Breast epithelium (tissue), 4 donors: ENCODE measurements at regions not wholly inside any gene's neighbourhood (a gene's known extent, or its start where the extent isn't known, plus 50 kb on each side); places are given as distances from the start of the nearest gene placed in this dataset.

ENCODE experiments used
- DNase-seq, 2 donors: peaks; one replicate each; pipeline ENCODE4 v3.0.0-alpha.2; 2019; ENCODE audit warnings: low spot score in 2 of 2
- H3K27ac ChIP-seq, 2 donors: fragments of 200-600 bp; sonication (generic) in 1 of 2; one replicate each; pipeline ENCODE4 v1.5.1; 2016 to 2019; ENCODE audit warnings: mild to moderate bottlenecking in 1 of 2
- H3K27me3 ChIP-seq, 2 donors: fragments of 200-600 bp; sonication (generic) in 1 of 2; one replicate each; pipeline versions ENCODE4 v1.5.1 to v1.6.0; 2017 to 2019; ENCODE audit warnings: control low read depth in 1 of 2, mild to moderate bottlenecking in 1 of 2
- H3K36me3 ChIP-seq: fragments of 200-600 bp; one replicate; pipeline ENCODE4 v1.5.1; 2019
- H3K4me1 ChIP-seq, 2 donors: fragments of 200-600 bp; sonication (generic); one replicate each; pipeline ENCODE4 v1.5.1; 2016 to 2019; ENCODE audit warnings: control low read depth in 1 of 2
- H3K4me3 ChIP-seq, 3 donors: fragments of 200-600 bp; sonication (generic); 1 replicate in 2 of 3; 2 replicates in 1 of 3; pipeline ENCODE4 v1.5.1; 2016 to 2019; ENCODE audit warnings: mild to moderate bottlenecking in 3 of 3, moderate library complexity in 2 of 3
- H3K9me3 ChIP-seq, 2 donors: fragments of 200-600 bp; sonication (generic) in 1 of 2; one replicate each; pipeline ENCODE4 v1.5.1; 2016 to 2019; ENCODE audit warnings: control low read depth in 1 of 2
- CTCF ChIP-seq, 3 donors: fragments of 450-650 bp; IDR thresholded peaks; one replicate each; pipeline ENCODE4 v1.5.1; 2016 to 2017; ENCODE audit warnings: antibody characterized with exemption in 3 of 3, mild to moderate bottlenecking in 3 of 3, moderate library complexity in 3 of 3
- POLR2A ChIP-seq: fragments of 450-650 bp; IDR thresholded peaks from one replicate; pipeline ENCODE4 v1.6.1; 2016; ENCODE audit warnings: antibody characterized with exemption, mild to moderate bottlenecking, moderate library complexity
- POLR2AphosphoS5 ChIP-seq, 3 donors: sonication (generic); formaldehyde crosslinking; IDR thresholded peaks; one replicate each; pipeline ENCODE4 v1.6.1; 2017; ENCODE audit warnings: antibody characterized with exemption in 3 of 3
- intact Hi-C: fragments of 100-400 bp; cut with DNase I; formaldehyde crosslinking; loops from one replicate; pipeline ENCODE4 v1.15.1; 2023; ENCODE audit warnings: low total_unique reads

GRCh38 chr20:24064092-24064491 is 75.5 kb upstream of the GGTLC1 start:
- Histone ChIP-seq H3K9me3 (no peaks in the 10 kb centered on the region), H3K27ac (no peak overlapping the region), H3K36me3 (no peaks in the 10 kb centered on the region), H3K4me1 (no peaks in the 10 kb centered on the region), H3K27me3 (no peaks in the 10 kb centered on the region), H3K4me3 (no peak overlapping the region)
- intact Hi-C loops: loop anchor here (5.0 kb wide), 1 partner anchor 653 kb away; no protein-coding TSS in a partner anchor
- no peak for TF ChIP-seq POLR2A
- TF ChIP-seq POLR2AphosphoS5 (IDR thresholded peaks at IDR 0.05): no peak
- TF ChIP-seq CTCF (IDR thresholded peaks at IDR 0.05): no peak
- no peak for DNase-seq

DNA sequence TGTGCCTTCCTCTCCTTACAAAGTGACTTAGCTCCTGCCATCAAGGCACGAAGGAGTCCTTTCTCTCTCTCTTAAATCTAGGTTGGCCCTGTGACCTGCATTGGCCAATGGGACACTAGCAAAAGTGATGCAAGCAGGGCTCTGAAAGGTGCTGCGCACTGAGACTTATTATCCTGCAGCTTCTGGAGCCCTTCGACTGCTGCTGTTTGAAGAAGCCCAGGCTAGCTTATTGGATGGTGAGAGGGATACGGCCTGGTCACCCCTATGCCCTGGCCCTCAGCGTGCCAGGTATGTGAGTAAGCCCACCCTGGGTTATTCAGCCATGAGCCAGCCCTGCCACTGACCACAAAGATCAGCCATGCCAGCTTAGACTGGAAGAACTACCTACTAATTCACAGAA is 74.5 kb upstream of the GGTLC1 start:
- no peak for TF ChIP-seq POLR2A
- TF ChIP-seq POLR2AphosphoS5 (IDR thresholded peaks at IDR 0.05): no peak
- TF ChIP-seq CTCF (IDR thresholded peaks at IDR 0.05): no peak
- Histone ChIP-seq H3K4me3 (no peak overlapping the region), H3K27me3 (no peaks in the 10 kb centered on the region), H3K9me3 (no peaks in the 10 kb centered on the region), H3K36me3 (no peaks in the 10 kb centered on the region), H3K27ac (no peak overlapping the region), H3K4me1 (no peaks in the 10 kb centered on the region)
- DNase-seq: no peak
- intact Hi-C loops: loop anchor here (5.0 kb wide), 1 partner anchor 654 kb away; no protein-coding TSS in a partner anchor

GRCh38 chr20:24060851-24061590 is 72.4 kb upstream of the GGTLC1 start:
- no peak for DNase-seq

GRCh38 chr20:24059174-24059573 is 70.6 kb upstream of the GGTLC1 start:
- H3K27me3 ChIP-seq: no peaks in the 10 kb centered on the region

More at GRCh38 chr20:24060851-24061590, 72.4 kb upstream of the GGTLC1 start:
- Histone ChIP-seq H3K9me3 (no peaks in the 10 kb centered on the region), H3K27me3 (no peaks in the 10 kb centered on the region), H3K27ac (no peak overlapping the region), H3K4me3 (no peak overlapping the region), H3K4me1 (no peaks in the 10 kb centered on the region), H3K36me3 (no peaks in the 10 kb centered on the region)
- intact Hi-C loops: loop anchor here (5.0 kb wide), 1 partner anchor 656 kb away; no protein-coding TSS in a partner anchor
- TF ChIP-seq CTCF (IDR thresholded peaks at IDR 0.05): no peak
- no peak for TF ChIP-seq POLR2A
- TF ChIP-seq POLR2AphosphoS5 (IDR thresholded peaks at IDR 0.05): no peak

More at GRCh38 chr20:24059174-24059573, 70.6 kb upstream of the GGTLC1 start:
- H3K4me3 ChIP-seq: no peak overlapping the region
- TF ChIP-seq POLR2A (no peak), CTCF (IDR thresholded peaks at IDR 0.05) (no peak), POLR2AphosphoS5 (IDR thresholded peaks at IDR 0.05) (no peak)
- H3K27ac ChIP-seq: no peak overlapping the region
- intact Hi-C loops: no loop called here
- no peaks in the 10 kb centered on the region for H3K36me3 ChIP-seq
- no peaks in the 10 kb centered on the region for H3K4me1 ChIP-seq
- no peak for DNase-seq
- no peaks in the 10 kb centered on the region for H3K9me3 ChIP-seq
